ENCODE measurements at regions not wholly inside any gene's neighbourhood (a gene's known extent, or its start where the extent isn't known, plus 50 kb on each side); places are given as distances from the start of the nearest gene placed in this dataset.

DNA sequence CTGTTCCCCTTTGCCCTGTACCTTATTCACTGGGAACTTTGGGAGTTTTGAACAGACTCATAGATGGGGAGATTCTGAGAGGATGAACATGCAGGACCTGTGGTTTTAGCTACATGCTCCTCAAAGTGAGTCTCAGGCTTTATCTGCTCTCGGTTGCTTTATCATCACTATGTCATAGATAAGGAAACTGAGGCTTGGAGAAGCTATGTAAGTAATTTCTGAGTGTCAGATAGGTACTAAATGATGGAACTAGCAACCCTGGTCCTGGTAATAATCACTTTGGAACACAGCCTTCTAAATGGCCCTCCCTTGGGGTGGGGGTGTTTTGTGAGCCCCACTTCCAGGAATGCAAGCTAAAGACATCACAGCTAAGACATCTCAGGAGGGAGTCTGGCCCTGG, 186.2 kb upstream of the MEX3C start:
- no peak for ATAC-seq
- TF ChIP-seq TCF4 (CRISPR knock-in tag; IDR thresholded peaks at IDR 0.05; ENCODE audit: borderline replicate concordance), result no peak
- TF ChIP-seq TOX (CRISPR knock-in tag; IDR thresholded peaks at IDR 0.05; ENCODE audit: borderline replicate concordance), result no peak
- TF ChIP-seq SNAI2 (CRISPR knock-in tag; IDR thresholded peaks at IDR 0.05), result no peak
- TF ChIP-seq, protein P1, sequence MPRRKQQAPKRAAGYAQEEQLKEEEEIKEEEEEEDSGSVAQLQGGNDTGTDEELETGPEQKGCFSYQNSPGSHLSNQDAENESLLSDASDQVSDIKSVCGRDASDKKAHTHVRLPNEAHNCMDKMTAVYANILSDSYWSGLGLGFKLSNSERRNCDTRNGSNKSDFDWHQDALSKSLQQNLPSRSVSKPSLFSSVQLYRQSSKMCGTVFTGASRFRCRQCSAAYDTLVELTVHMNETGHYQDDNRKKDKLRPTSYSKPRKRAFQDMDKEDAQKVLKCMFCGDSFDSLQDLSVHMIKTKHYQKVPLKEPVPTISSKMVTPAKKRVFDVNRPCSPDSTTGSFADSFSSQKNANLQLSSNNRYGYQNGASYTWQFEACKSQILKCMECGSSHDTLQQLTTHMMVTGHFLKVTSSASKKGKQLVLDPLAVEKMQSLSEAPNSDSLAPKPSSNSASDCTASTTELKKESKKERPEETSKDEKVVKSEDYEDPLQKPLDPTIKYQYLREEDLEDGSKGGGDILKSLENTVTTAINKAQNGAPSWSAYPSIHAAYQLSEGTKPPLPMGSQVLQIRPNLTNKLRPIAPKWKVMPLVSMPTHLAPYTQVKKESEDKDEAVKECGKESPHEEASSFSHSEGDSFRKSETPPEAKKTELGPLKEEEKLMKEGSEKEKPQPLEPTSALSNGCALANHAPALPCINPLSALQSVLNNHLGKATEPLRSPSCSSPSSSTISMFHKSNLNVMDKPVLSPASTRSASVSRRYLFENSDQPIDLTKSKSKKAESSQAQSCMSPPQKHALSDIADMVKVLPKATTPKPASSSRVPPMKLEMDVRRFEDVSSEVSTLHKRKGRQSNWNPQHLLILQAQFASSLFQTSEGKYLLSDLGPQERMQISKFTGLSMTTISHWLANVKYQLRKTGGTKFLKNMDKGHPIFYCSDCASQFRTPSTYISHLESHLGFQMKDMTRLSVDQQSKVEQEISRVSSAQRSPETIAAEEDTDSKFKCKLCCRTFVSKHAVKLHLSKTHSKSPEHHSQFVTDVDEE (CRISPR knock-in tag; IDR thresholded peaks at IDR 0.05), result no peak
- no peak for TF ChIP-seq GLIS3 (CRISPR knock-in tag; IDR thresholded peaks at IDR 0.05)
- no peak for TF ChIP-seq CSDC2 (CRISPR knock-in tag; IDR thresholded peaks at IDR 0.05)
- TF ChIP-seq OSR1 (CRISPR knock-in tag; IDR thresholded peaks at IDR 0.05), result no peak
- no peak for TF ChIP-seq ZNF565 (CRISPR knock-in tag; conservative IDR thresholded peaks at IDR 0.05; ENCODE audit: low read depth)

DNA sequence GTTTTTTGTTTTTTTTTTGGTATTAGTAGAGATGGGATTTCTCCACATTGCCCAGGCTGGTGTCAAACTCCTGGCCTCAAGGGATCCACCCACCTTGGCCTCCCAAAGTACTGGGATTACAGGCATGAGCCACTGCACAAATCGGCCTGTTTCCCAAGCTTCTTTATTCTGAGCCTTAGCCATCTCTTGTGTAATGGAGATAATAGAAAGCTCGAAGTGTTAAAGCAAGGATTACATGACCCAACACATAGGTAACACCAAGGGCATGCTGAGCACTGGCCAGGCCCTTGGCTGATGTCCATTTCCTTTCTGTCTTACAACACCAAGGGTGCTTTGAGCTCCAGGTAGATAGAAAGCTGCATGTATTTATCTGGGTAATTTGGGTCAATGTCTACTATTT, 187.8 kb upstream of the MEX3C start:
- no peak for ATAC-seq
- no peak for TF ChIP-seq ARNTL (CRISPR knock-in tag; IDR thresholded peaks at IDR 0.05; ENCODE audit: borderline replicate concordance, low read depth)
- TF ChIP-seq BACH2 (CRISPR knock-in tag; IDR thresholded peaks at IDR 0.05; ENCODE audit: borderline replicate concordance), result no peak
- TF ChIP-seq, protein P2, sequence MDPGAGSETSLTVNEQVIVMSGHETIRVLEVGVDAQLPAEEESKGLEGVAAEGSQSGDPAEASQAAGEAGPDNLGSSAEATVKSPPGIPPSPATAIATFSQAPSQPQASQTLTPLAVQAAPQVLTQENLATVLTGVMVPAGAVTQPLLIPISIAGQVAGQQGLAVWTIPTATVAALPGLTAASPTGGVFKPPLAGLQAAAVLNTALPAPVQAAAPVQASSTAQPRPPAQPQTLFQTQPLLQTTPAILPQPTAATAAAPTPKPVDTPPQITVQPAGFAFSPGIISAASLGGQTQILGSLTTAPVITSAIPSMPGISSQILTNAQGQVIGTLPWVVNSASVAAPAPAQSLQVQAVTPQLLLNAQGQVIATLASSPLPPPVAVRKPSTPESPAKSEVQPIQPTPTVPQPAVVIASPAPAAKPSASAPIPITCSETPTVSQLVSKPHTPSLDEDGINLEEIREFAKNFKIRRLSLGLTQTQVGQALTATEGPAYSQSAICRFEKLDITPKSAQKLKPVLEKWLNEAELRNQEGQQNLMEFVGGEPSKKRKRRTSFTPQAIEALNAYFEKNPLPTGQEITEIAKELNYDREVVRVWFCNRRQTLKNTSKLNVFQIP (CRISPR knock-in tag; IDR thresholded peaks at IDR 0.05; ENCODE audit: borderline replicate concordance, low read depth), result no peak
- TF ChIP-seq ZC3H10 (CRISPR knock-in tag; IDR thresholded peaks at IDR 0.05), result no peak
- no peak for TF ChIP-seq ESRRG (CRISPR knock-in tag; IDR thresholded peaks at IDR 0.05)
- TF ChIP-seq CSRNP3 (CRISPR knock-in tag; IDR thresholded peaks at IDR 0.05), result no peak

DNA sequence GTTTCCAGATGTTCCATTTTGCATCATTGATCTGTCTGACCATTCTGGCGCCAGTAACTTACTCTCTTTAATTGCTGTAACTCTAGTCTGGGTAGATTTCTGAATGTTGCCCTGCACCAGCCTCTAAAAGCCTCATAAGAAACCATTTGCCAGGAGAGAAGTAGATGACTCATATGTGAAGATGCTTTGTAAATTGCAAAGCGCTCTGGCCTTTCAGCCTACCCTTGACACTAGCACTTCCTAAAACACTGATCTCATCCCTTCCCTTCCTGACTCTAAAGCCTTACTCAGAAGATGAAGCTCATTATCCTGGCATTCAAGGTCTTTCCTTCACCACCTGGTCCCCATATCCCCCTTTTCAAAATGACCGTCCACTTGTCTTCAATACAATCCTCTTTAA, 193.2 kb upstream of the MEX3C start:
- TF ChIP-seq CREB5 (CRISPR knock-in tag; IDR thresholded peaks at IDR 0.05; ENCODE audit: low read depth) (0 out of 2 replicates have a peak, but pooled peaks have one; percentile 18), ZFP30 (CRISPR knock-in tag; IDR thresholded peaks at IDR 0.05) (no peak), ISL1 (CRISPR knock-in tag; IDR thresholded peaks at IDR 0.05) (peak; percentile 70), PPARA (CRISPR knock-in tag; IDR thresholded peaks at IDR 0.05; ENCODE audit: borderline replicate concordance) (no peak), BACH2 (CRISPR knock-in tag; IDR thresholded peaks at IDR 0.05; ENCODE audit: borderline replicate concordance) (no peak), GLIS3 (CRISPR knock-in tag; IDR thresholded peaks at IDR 0.05) (no peak)
- TF ChIP-seq, protein P1 (CRISPR knock-in tag; IDR thresholded peaks at IDR 0.05), result no peak

DNA sequence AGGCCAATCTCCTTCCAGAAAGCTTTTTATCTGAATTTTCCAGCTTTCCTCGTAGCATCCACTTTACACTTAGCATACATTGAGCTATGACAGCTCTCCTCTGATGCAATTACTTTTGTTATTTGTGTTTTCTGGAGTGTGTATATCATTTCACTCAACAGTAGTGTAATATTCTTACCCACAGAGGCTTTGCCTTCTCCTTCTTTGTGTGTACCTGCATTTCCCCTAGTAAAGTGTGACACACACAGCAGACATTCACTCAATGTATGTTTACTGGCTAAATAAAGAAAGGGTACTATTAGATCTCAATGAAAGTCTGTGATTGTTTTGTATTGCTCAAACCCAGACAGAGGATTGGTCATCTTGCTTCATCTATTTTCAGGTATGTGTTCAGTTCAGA, 193.7 kb upstream of the MEX3C start:
- ATAC-seq, result no peak
- no peak for TF ChIP-seq CSDC2 (CRISPR knock-in tag; IDR thresholded peaks at IDR 0.05)
- TF ChIP-seq TCF4 (CRISPR knock-in tag; IDR thresholded peaks at IDR 0.05; ENCODE audit: borderline replicate concordance), result no peak
- no peak for TF ChIP-seq RARB (CRISPR knock-in tag; IDR thresholded peaks at IDR 0.05)
- no peak for TF ChIP-seq ZNF565 (CRISPR knock-in tag; conservative IDR thresholded peaks at IDR 0.05; ENCODE audit: low read depth)
- TF ChIP-seq PATZ1 (CRISPR knock-in tag; IDR thresholded peaks at IDR 0.05; ENCODE audit: borderline replicate concordance), result no peak

More for the DNA sequence above, 193.2 kb upstream of the MEX3C start:
- ATAC-seq, result peak; percentile 44

Data from SK-N-SH treated with all-trans-retinoic acid at 6 μM for 48 hours (cell line).